Fibroblast of pulmonary artery (primary cell): ENCODE measurements at regions not wholly inside any gene's neighbourhood (a gene's known extent, or its start where the extent isn't known, plus 50 kb on each side); places are given as distances from the start of the nearest gene placed in this dataset.

Source experiments
- DNase-seq: peaks from one replicate; pipeline ENCODE4 v3.0.0-alpha.2; 2010; ENCODE audit warnings: low read depth
- H3K4me3 ChIP-seq: replicated peaks from 2 replicates; pipeline ENCODE4 v1.5.1; 2011; ENCODE audit warnings: low read depth, mild to moderate bottlenecking, control low read depth, low read length, moderate library complexity
- TF ChIP-seq, protein P1 (sequence below): IDR thresholded peaks from 2 replicates; pipeline ENCODE4 v1.5.1; 2011; ENCODE audit warnings: mild to moderate bottlenecking, control low read depth, low read length, inconsistent platforms; ENCODE audit errors: missing control alignments

- TF ChIP-seq, protein P1, sequence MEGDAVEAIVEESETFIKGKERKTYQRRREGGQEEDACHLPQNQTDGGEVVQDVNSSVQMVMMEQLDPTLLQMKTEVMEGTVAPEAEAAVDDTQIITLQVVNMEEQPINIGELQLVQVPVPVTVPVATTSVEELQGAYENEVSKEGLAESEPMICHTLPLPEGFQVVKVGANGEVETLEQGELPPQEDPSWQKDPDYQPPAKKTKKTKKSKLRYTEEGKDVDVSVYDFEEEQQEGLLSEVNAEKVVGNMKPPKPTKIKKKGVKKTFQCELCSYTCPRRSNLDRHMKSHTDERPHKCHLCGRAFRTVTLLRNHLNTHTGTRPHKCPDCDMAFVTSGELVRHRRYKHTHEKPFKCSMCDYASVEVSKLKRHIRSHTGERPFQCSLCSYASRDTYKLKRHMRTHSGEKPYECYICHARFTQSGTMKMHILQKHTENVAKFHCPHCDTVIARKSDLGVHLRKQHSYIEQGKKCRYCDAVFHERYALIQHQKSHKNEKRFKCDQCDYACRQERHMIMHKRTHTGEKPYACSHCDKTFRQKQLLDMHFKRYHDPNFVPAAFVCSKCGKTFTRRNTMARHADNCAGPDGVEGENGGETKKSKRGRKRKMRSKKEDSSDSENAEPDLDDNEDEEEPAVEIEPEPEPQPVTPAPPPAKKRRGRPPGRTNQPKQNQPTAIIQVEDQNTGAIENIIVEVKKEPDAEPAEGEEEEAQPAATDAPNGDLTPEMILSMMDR: no peak
- H3K4me3 ChIP-seq: no peak overlapping the region
- DNase-seq: no peak
These were observed 682.1 kb downstream of the MECOM start for GRCh38 chr3:168981396-168981795.

DNA sequence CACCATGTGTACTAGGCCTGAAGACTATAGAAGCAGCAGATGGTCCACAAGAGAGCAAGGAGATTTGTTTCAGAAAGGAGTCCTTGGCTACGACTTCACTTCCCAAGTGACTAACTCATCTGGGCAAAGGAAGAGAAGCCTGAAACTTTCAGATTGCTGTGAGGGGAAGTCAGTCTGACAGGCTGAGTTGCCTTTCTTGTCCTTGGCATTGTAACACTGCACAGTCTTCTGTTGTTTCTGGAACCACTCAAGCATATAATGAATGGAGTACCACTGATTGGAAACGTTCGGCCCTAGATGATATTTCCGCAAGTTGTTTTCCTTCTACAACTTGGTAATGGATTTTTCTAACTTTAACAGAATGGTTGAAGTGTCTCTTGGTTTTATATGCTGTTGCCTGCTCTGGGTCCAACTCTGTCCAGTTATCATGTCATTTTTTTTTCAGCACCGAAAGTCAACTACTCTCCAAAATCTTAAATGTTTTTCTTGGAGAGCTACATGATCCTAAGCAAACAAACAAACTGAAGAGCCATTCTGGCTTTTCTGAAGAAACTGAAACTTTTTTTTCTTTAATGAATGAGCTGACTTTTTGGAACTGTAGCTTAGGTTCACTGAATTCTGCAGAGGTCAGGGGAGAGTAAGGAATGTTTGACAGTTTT, 685.7 kb downstream of the MECOM start:
- peak; percentile 63 for DNase-seq
- TF ChIP-seq, protein P1: no peak
- H3K4me3 ChIP-seq: no peak overlapping the region

DNA sequence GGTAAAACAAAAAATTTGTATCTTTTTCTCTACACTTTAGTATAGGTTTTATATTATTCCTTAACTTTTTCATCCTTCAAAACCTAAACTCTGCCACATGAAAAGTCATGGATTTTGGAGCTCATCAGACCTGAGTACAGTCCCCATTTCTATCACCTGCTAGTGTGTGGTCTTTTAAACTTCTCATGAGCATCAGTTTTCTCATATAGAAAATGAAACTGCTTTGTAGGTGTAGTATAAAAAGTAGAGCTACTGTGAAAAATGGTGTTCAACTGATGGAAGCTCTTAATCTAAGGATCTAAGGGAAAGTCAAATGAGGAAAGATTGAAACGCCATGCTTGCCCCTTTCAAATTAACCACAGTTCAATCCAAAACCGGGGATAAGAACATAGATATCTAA, 686.5 kb downstream of the MECOM start:
- H3K4me3 ChIP-seq: no peak overlapping the region
- TF ChIP-seq, protein P1: no peak
- DNase-seq: no peak

DNA sequence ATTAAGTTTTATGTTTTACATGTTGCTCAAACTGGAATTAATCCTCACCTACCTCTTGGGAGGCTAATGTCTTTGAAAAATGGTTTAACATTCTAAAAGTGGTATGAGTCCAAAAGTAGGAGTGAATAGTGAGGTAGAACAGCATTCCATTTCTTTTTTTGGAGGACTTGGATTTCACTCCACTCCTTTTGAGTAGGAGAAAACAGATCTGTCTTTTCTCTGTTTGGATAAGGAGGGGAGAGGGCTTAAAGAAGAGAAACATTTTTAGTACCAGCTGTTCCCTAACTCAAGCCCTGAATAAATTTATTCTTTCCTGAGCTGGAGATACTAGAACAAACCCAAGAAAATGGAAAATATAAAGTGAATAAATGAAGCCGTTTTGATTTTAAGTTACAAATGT, 687.9 kb downstream of the MECOM start:
- TF ChIP-seq, protein P1: no peak
- no peak for DNase-seq
- no peak overlapping the region for H3K4me3 ChIP-seq

DNA sequence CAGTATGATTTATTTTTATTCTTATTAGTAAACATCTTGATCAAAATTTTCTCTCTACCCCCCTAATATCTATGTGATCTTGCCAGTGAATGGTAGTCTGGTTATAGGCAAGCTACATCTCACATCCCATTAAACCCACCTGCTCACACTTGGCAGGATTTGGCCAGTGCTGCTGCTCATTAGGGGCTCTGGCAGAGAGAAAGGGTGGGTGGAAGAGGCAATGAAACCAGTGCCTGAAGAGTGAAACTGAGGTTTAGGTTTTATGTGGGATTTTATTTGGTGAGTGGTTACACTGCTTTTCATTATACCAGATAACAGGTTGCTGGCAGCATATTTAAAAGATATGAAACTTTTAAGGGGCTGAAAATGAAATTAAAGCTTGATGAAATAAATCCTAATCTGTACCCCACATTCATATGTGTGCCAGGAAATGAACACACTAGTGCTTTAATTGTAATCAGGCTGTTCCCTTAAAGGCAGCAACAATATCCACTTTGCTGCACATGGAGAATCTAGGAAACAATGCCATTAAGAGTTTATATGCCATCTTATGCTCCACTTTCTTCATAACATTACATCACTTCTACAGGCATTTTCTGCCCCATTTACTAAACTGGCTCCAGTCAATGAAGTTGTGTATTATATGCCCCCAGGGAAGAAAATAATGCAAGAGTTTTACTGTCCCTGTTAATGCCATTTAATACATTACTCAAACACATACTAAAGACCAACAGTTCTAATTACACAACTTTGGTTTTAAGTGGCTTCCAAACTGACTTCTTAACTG, 688.7 kb downstream of the MECOM start:
- TF ChIP-seq, protein P1: no peak
- no peak overlapping the region for H3K4me3 ChIP-seq
- DNase-seq: no peak

DNA sequence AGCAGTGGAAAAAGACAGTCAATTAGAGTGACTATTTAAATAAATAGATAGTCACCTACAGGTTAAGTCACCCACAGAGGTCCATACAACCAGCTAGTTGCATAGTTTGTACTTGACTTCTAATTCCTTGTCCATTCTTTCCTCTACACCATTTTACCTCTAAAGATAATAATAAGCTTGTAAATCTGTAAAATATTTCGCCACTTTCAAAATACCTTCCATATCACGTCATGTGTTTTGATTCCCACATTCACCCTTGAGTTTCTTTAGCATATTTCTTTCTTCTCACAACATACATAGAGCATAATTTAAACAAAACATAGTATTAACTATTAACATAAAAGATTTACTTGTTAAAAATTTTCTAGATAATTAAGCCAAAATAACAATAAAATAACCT, 689.6 kb downstream of the MECOM start:
- H3K4me3 ChIP-seq: no peak overlapping the region
- DNase-seq: no peak
- TF ChIP-seq, protein P1: no peak
